ENCODE measurements at regions not wholly inside any gene's neighbourhood (a gene's known extent, or its start where the extent isn't known, plus 50 kb on each side); places are given as distances from the start of the nearest gene placed in this dataset.

GRCh38 chr9:38335686-38336085, 56.8 kb upstream of the ALDH1B1 start:
- TF ChIP-seq POLR2AphosphoS5 (IDR thresholded peaks at IDR 0.05; ENCODE audit: low read depth), result no peak
- TF ChIP-seq CTCF (conservative IDR thresholded peaks at IDR 0.05; ENCODE audit: low read depth in 2 of 2), result no peak
- TF ChIP-seq ETS1 (IDR thresholded peaks at IDR 0.05), result no peak
- TF ChIP-seq REST (IDR thresholded peaks at IDR 0.05; ENCODE audit: unreplicated experiment), result no peak
- no peak for TF ChIP-seq EZH2 (IDR thresholded peaks at IDR 0.05; ENCODE audit: low read depth, unreplicated experiment)
- no peak for TF ChIP-seq CREB1 (CRISPR knock-in tag; IDR thresholded peaks at IDR 0.05; ENCODE audit: low read depth)

Data from GM23338 (cell line).